HL-60 (cell line): ENCODE measurements at regions not wholly inside any gene's neighbourhood (a gene's known extent, or its start where the extent isn't known, plus 50 kb on each side); places are given as distances from the start of the nearest gene placed in this dataset.
"Not testable (repeated sequence)": the region's sequence is repeated elsewhere in the genome, so short reads cannot be mapped to it uniquely, and the experiment has no call there.

Experiments used
- GABPA ChIP-seq: IDR thresholded peaks from 2 replicates; pipeline ENCODE4 v1.6.1; 2012; ENCODE audit warnings: low read depth
- POLR2AphosphoS5 ChIP-seq: IDR thresholded peaks from 2 replicates; pipeline ENCODE4 v1.6.1; 2012; ENCODE audit warnings: low read depth
- SPI1 ChIP-seq: IDR thresholded peaks from 2 replicates; pipeline ENCODE4 v1.6.1; 2012; ENCODE audit warnings: low read depth, mild to moderate bottlenecking, borderline replicate concordance
- TF ChIP-seq, protein P1 (sequence below): IDR thresholded peaks from one replicate; pipeline ENCODE4 v1.5.1; 2011; ENCODE audit warnings: low read length, control low read depth, inconsistent platforms; ENCODE audit not compliant: insufficient read depth
- TF ChIP-seq, protein P2 (sequence below): IDR thresholded peaks from 2 replicates; pipeline ENCODE4 v1.6.1; 2012; ENCODE audit warnings: low read depth; ENCODE audit not compliant: insufficient replicate concordance

DNA sequence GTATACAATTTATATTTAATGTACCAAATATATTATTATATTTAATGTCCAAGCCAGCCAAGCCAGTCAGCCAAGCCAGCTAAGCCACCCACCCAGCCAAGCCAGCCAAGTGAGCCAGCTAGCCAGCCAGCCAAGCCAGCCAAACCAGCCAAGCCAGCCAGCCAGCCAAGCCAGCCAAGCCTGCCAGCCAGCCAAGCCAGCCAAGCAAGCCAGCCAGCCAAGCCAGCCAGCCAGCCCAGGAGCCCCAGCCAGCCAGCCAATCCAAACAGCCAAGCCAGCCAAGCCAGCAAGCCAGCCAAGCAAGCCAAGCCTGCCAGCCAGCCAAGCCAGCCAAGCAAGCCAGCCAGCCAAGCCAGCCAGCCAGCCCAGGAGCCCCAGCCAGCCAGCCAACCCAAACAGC is 1596.3 kb downstream of the RPIA start:
- TF ChIP-seq, protein P1, sequence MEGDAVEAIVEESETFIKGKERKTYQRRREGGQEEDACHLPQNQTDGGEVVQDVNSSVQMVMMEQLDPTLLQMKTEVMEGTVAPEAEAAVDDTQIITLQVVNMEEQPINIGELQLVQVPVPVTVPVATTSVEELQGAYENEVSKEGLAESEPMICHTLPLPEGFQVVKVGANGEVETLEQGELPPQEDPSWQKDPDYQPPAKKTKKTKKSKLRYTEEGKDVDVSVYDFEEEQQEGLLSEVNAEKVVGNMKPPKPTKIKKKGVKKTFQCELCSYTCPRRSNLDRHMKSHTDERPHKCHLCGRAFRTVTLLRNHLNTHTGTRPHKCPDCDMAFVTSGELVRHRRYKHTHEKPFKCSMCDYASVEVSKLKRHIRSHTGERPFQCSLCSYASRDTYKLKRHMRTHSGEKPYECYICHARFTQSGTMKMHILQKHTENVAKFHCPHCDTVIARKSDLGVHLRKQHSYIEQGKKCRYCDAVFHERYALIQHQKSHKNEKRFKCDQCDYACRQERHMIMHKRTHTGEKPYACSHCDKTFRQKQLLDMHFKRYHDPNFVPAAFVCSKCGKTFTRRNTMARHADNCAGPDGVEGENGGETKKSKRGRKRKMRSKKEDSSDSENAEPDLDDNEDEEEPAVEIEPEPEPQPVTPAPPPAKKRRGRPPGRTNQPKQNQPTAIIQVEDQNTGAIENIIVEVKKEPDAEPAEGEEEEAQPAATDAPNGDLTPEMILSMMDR = not testable (repeated sequence)
- TF ChIP-seq, protein P2, sequence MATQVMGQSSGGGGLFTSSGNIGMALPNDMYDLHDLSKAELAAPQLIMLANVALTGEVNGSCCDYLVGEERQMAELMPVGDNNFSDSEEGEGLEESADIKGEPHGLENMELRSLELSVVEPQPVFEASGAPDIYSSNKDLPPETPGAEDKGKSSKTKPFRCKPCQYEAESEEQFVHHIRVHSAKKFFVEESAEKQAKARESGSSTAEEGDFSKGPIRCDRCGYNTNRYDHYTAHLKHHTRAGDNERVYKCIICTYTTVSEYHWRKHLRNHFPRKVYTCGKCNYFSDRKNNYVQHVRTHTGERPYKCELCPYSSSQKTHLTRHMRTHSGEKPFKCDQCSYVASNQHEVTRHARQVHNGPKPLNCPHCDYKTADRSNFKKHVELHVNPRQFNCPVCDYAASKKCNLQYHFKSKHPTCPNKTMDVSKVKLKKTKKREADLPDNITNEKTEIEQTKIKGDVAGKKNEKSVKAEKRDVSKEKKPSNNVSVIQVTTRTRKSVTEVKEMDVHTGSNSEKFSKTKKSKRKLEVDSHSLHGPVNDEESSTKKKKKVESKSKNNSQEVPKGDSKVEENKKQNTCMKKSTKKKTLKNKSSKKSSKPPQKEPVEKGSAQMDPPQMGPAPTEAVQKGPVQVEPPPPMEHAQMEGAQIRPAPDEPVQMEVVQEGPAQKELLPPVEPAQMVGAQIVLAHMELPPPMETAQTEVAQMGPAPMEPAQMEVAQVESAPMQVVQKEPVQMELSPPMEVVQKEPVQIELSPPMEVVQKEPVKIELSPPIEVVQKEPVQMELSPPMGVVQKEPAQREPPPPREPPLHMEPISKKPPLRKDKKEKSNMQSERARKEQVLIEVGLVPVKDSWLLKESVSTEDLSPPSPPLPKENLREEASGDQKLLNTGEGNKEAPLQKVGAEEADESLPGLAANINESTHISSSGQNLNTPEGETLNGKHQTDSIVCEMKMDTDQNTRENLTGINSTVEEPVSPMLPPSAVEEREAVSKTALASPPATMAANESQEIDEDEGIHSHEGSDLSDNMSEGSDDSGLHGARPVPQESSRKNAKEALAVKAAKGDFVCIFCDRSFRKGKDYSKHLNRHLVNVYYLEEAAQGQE = not testable (repeated sequence)
- TF ChIP-seq POLR2AphosphoS5, SPI1, GABPA: not testable (repeated sequence)
